HCT116 (cell line): ENCODE measurements at regions not wholly inside any gene's neighbourhood (a gene's known extent, or its start where the extent isn't known, plus 50 kb on each side); places are given as distances from the start of the nearest gene placed in this dataset.

ENCODE experiments used
- ATAC-seq: fragments of 200-7000 bp; cut with Tn5 transposase; 2 replicates; pipeline ENCODE4 v1.9.1; 2020; ENCODE audit warnings: mild to moderate bottlenecking, moderate library complexity
- BruUV-seq: library from RNA; stranded (reverse); fragments of 400-500 nt; replicated peaks from 2 replicates; lab custom pipeline; 2021; lab: Mats Ljungman, UMichigan
- CTCF ChIA-PET: fragments of 300-600 bp; sonication (Branson Sonifier 250); formaldehyde crosslinking; loops from one replicate; lab custom pipeline; 2021; ENCODE audit warnings: antibody characterized with exemption; lab: Charles Lee
- POLR2A ChIA-PET: fragments of 300-600, 350-600 bp; sonication (Branson Sonifier 250); formaldehyde crosslinking; loops from one replicate; lab custom pipeline; 2021; ENCODE audit warnings: antibody characterized with exemption; lab: Charles Lee
- RAD21 ChIA-PET, 2 experiments: fragments of 300-600 bp; sonication (Branson Sonifier 250); formaldehyde crosslinking; loops; one replicate each; lab custom pipeline; 2023; ENCODE audit warnings: low total read pairs in 2 of 2; ENCODE audit not compliant: uncharacterized antibody in 2 of 2, unreplicated experiment in 2 of 2, low non-redundant PET in 1 of 2; lab: Charles Lee
- DNase-seq: peaks from one replicate; pipeline ENCODE4 v3.0.0-alpha.2; 2010; ENCODE audit warnings: low read depth, low spot score
- H2AFZ ChIP-seq: fragments of 200-600 bp; shearing (Covaris generic), sonication (generic); 2 replicates; pipeline ENCODE4 v1.6.1; 2017; ENCODE audit warnings: low read depth, mixed run types, mixed read lengths, antibody characterized with exemption, low read length; ENCODE audit not compliant: poor library complexity, severe bottlenecking
- H3K27ac ChIP-seq: 2 replicates; pipeline ENCODE4 v1.5.1; 2012; ENCODE audit warnings: low read depth, low read length
- H3K27me3 ChIP-seq: fragments of 200-600 bp; sonication (generic); 2 replicates; pipeline ENCODE4 v1.6.1; 2016; ENCODE audit warnings: mixed run types, low read length, mixed read lengths; ENCODE audit not compliant: insufficient read depth
- H3K36me3 ChIP-seq, 2 experiments: fragments of 200-500 bp in 1 of 2; fragments of 200-600 bp in 1 of 2; sonication (Bioruptor generic) in 1 of 2; sonication (generic) in 1 of 2; 2 replicates each; pipeline versions ENCODE4 v1.5.1 to v1.6.1; 2014 to 2016; ENCODE audit warnings: low read length in 2 of 2, inconsistent platforms in 1 of 2, mixed read lengths in 1 of 2, mixed run types in 1 of 2; ENCODE audit not compliant: insufficient read depth in 2 of 2, control insufficient read depth in 1 of 2
- H3K4me1 ChIP-seq, 2 experiments: fragments of 200-600 bp in 1 of 2; sonication (generic) in 1 of 2; 2 replicates each; pipeline versions ENCODE4 v1.5.1 to v1.6.1; 2012 to 2017; ENCODE audit warnings: low read length in 2 of 2, inconsistent platforms in 1 of 2, mild to moderate bottlenecking in 1 of 2, mixed read lengths in 1 of 2, mixed run types in 1 of 2, moderate library complexity in 1 of 2; ENCODE audit not compliant: insufficient read depth in 2 of 2, control insufficient read depth in 1 of 2
- H3K4me2 ChIP-seq: fragments of 200-600 bp; sonication (generic); 2 replicates; pipeline ENCODE4 v1.6.1; 2017; ENCODE audit warnings: mixed run types, low read length, mixed read lengths
- H3K4me3 ChIP-seq, 2 experiments: fragments of 200-600 bp in 1 of 2; sonication (generic) in 1 of 2; replicated peaks in 1 of 2; 2 replicates each; pipeline ENCODE4 v1.5.1; 2011 to 2016; ENCODE audit warnings: low read length in 2 of 2, control low read depth in 1 of 2, low read depth in 1 of 2, mild to moderate bottlenecking in 1 of 2, mixed read lengths in 1 of 2, mixed run types in 1 of 2
- H3K79me2 ChIP-seq: fragments of 200-600 bp; sonication (generic); 2 replicates; pipeline ENCODE4 v1.6.1; 2017; ENCODE audit warnings: mild to moderate bottlenecking, mixed run types, low read length, moderate library complexity, mixed read lengths; ENCODE audit not compliant: insufficient read depth
- H3K9ac ChIP-seq: fragments of 200-600 bp; sonication (generic); 2 replicates; pipeline ENCODE4 v1.6.1; 2016; ENCODE audit warnings: low read length, mixed read lengths
- H3K9me2 ChIP-seq: fragments of 200-600 bp; sonication (generic), shearing (Covaris generic); 2 replicates; pipeline ENCODE4 v1.6.1; 2017; ENCODE audit warnings: mixed run types, mild to moderate bottlenecking, moderate library complexity; ENCODE audit not compliant: insufficient read depth
- H3K9me3 ChIP-seq, 2 experiments: fragments of 200-500 bp in 1 of 2; fragments of 200-600 bp in 1 of 2; sonication (Bioruptor generic) in 1 of 2; sonication (generic) in 1 of 2; 2 replicates each; pipeline ENCODE4 v1.6.1; 2014 to 2017; ENCODE audit warnings: low read length in 2 of 2, mixed read lengths in 2 of 2, inconsistent platforms in 1 of 2, low read depth in 1 of 2, mild to moderate bottlenecking in 1 of 2, mixed run types in 1 of 2, moderate library complexity in 1 of 2; ENCODE audit not compliant: control insufficient read depth in 1 of 2, insufficient read depth in 1 of 2
- H4K20me1 ChIP-seq: fragments of 200-600 bp; sonication (generic), shearing (Covaris generic); 2 replicates; pipeline ENCODE4 v1.6.1; 2017; ENCODE audit warnings: mixed run types, mild to moderate bottlenecking, moderate library complexity; ENCODE audit not compliant: insufficient read depth
- CBX3 ChIP-seq: IDR thresholded peaks from 2 replicates; pipeline ENCODE4 v1.6.1; 2012; ENCODE audit warnings: low read depth
- ELF1 ChIP-seq: IDR thresholded peaks from 2 replicates; pipeline ENCODE4 v1.6.1; 2012; ENCODE audit warnings: low read depth, borderline replicate concordance
- FOSL1 ChIP-seq: IDR thresholded peaks from 2 replicates; pipeline ENCODE4 v1.6.1; 2012; ENCODE audit warnings: low read depth
- POLR2A ChIP-seq: IDR thresholded peaks from 2 replicates; pipeline ENCODE4 v1.7.0; 2011; ENCODE audit warnings: borderline replicate concordance; ENCODE audit not compliant: insufficient read depth, insufficient read length; ENCODE audit errors: extremely low read depth
- SIN3A ChIP-seq: IDR thresholded peaks from 2 replicates; pipeline ENCODE4 v1.6.1; 2012; ENCODE audit warnings: low read depth
- SRF ChIP-seq: IDR thresholded peaks from 2 replicates; pipeline ENCODE4 v1.6.1; 2012; ENCODE audit warnings: low read depth
- TCF7L2 ChIP-seq: IDR thresholded peaks from 2 replicates; pipeline ENCODE4 v1.7.0; 2011; ENCODE audit warnings: borderline replicate concordance, inconsistent platforms; ENCODE audit not compliant: insufficient read depth, insufficient read length; ENCODE audit errors: extremely low read depth
- ZNF274 ChIP-seq: fragments of 200-500 bp; sonication (Bioruptor generic); IDR thresholded peaks from 2 replicates; pipeline ENCODE4 v1.6.1; 2014; ENCODE audit warnings: mild to moderate bottlenecking, low read depth, low read length, inconsistent platforms
- intact Hi-C: fragments of 100-400 bp; cut with micrococcal nuclease; formaldehyde crosslinking; loops from 2 replicates; pipeline ENCODE4 v1.10.0; 2022
- TF ChIP-seq, protein P1 (sequence below): IDR thresholded peaks from 2 replicates; pipeline ENCODE4 v1.6.1; 2011; ENCODE audit warnings: mild to moderate bottlenecking, low read length, moderate library complexity; ENCODE audit not compliant: insufficient replicate concordance; ENCODE audit errors: extremely low read depth
- TF ChIP-seq, protein P2 (sequence below), 3 experiments: fragments of 200-600 bp in 1 of 3; sonication (generic) in 1 of 3; IDR thresholded peaks in 2 of 3; conservative IDR thresholded peaks in 1 of 3; 2 replicates each; pipeline ENCODE4 v1.5.1; 2012 to 2017; ENCODE audit warnings: low read depth in 2 of 3, low read length in 2 of 3, antibody characterized with exemption in 1 of 3, borderline replicate concordance in 1 of 3, control low read depth in 1 of 3, mild to moderate bottlenecking in 1 of 3, mixed read lengths in 1 of 3, mixed run types in 1 of 3, moderate library complexity in 1 of 3; ENCODE audit not compliant: insufficient read depth in 1 of 3
- TF ChIP-seq, protein P3 (sequence below): IDR thresholded peaks from 2 replicates; pipeline ENCODE4 v1.6.1; 2012

DNA sequence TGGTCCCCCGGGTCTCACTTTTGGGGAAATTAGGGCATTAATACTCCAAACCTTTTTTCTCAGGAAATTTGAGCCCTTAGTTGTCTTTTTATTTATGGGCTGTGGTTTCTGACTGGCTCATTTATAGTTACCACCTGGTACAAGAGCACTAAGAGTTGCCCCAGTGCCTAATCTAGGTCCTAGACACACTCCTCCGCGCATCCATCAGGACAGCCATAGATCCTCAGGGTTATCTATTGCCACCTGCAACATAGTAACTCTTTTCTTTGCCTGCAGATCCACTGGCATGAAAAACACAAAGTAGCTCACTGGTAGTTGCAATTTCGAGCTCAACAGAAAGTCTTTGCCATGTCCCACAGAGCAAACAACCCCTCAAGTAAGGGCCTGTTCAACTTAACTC lies 576.4 kb upstream of the ROBO2 start:
- POLR2A ChIA-PET, result no interaction called here
- H3K36me3 ChIP-seq, result no peaks in the 10 kb centered on the region
- no peak overlapping the region for H3K4me2 ChIP-seq
- no peak overlapping the region for H3K4me3 ChIP-seq
- H2AFZ ChIP-seq, result no peak overlapping the region
- no peaks in the 10 kb centered on the region for H4K20me1 ChIP-seq
- TF ChIP-seq TCF7L2 (no peak), SRF (no peak), FOSL1 (no peak), ZNF274 (no peak), POLR2A (no peak), ELF1 (no peak), CBX3 (no peak), SIN3A (no peak)
- TF ChIP-seq, protein P1, sequence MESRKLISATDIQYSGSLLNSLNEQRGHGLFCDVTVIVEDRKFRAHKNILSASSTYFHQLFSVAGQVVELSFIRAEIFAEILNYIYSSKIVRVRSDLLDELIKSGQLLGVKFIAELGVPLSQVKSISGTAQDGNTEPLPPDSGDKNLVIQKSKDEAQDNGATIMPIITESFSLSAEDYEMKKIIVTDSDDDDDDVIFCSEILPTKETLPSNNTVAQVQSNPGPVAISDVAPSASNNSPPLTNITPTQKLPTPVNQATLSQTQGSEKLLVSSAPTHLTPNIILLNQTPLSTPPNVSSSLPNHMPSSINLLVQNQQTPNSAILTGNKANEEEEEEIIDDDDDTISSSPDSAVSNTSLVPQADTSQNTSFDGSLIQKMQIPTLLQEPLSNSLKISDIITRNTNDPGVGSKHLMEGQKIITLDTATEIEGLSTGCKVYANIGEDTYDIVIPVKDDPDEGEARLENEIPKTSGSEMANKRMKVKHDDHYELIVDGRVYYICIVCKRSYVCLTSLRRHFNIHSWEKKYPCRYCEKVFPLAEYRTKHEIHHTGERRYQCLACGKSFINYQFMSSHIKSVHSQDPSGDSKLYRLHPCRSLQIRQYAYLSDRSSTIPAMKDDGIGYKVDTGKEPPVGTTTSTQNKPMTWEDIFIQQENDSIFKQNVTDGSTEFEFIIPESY, result no peak
- TF ChIP-seq, protein P2, sequence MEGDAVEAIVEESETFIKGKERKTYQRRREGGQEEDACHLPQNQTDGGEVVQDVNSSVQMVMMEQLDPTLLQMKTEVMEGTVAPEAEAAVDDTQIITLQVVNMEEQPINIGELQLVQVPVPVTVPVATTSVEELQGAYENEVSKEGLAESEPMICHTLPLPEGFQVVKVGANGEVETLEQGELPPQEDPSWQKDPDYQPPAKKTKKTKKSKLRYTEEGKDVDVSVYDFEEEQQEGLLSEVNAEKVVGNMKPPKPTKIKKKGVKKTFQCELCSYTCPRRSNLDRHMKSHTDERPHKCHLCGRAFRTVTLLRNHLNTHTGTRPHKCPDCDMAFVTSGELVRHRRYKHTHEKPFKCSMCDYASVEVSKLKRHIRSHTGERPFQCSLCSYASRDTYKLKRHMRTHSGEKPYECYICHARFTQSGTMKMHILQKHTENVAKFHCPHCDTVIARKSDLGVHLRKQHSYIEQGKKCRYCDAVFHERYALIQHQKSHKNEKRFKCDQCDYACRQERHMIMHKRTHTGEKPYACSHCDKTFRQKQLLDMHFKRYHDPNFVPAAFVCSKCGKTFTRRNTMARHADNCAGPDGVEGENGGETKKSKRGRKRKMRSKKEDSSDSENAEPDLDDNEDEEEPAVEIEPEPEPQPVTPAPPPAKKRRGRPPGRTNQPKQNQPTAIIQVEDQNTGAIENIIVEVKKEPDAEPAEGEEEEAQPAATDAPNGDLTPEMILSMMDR (IDR thresholded peaks at IDR 0.05 in 2 of 3, conservative IDR thresholded peaks at IDR 0.05 in 1 of 3; ENCODE audit: borderline replicate concordance in 1 of 3, insufficient read depth in 1 of 3, low read depth in 2 of 3, low read length in 2 of 3), result no peak
- TF ChIP-seq, protein P3, sequence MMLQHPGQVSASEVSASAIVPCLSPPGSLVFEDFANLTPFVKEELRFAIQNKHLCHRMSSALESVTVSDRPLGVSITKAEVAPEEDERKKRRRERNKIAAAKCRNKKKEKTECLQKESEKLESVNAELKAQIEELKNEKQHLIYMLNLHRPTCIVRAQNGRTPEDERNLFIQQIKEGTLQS, result no peak
- H3K27ac ChIP-seq, result no peak overlapping the region
- DNase-seq (no peak), ATAC-seq (no peak)
- H3K4me1 ChIP-seq, result no peaks in the 10 kb centered on the region
- intact Hi-C loops, result no loop called here
- BruUV-seq, result no TSS peak
- no peaks in the 10 kb centered on the region for H3K9me2 ChIP-seq
- CTCF ChIA-PET, result no interaction called here
- H3K9ac ChIP-seq, result no peak overlapping the region
- RAD21 ChIA-PET, result no interaction called here
- no peaks in the 10 kb centered on the region for H3K27me3 ChIP-seq
- peaks cover 0 to 10% of the 10 kb centered on the region in 2 experiments; a peak in 2 of 4 replicates for H3K9me3 ChIP-seq
- H3K79me2 ChIP-seq, result no peaks in the 10 kb centered on the region
